Activated CD8-positive, alpha-beta T cell treated with anti-CD3 and anti-CD28 coated beads for 36 hours (primary cell): ENCODE measurements at regions not wholly inside any gene's neighbourhood (a gene's known extent, or its start where the extent isn't known, plus 50 kb on each side); places are given as distances from the start of the nearest gene placed in this dataset.

Experiments used
- ATAC-seq: fragments of 200-7000 bp; cut with Tn5 transposase; one replicate; pipeline ENCODE4 v1.10.0; 2021; ENCODE audit warnings: mild to moderate bottlenecking, moderate library complexity
- CTCF ChIA-PET: fragments of 350-600 bp; sonication (Branson Sonifier 250); formaldehyde crosslinking; loops from one replicate; lab custom pipeline; 2021; ENCODE audit warnings: antibody characterized with exemption; lab: Charles Lee
- POLR2A ChIA-PET: fragments of 350-600 bp; sonication (Branson Sonifier 250); formaldehyde crosslinking; loops from one replicate; lab custom pipeline; 2021; ENCODE audit warnings: antibody characterized with exemption; lab: Charles Lee
- DNase-seq: peaks from one replicate; pipeline ENCODE4 v3.0.0-alpha.2; 2020
- H3K27ac Mint-ChIP-seq: one replicate; pipeline ENCODE4 v1.8.0; 2021; ENCODE audit warnings: mild to moderate bottlenecking, mixed read lengths
- H3K27me3 Mint-ChIP-seq: one replicate; pipeline ENCODE4 v1.8.0; 2021; ENCODE audit warnings: mixed read lengths
- H3K36me3 Mint-ChIP-seq: one replicate; pipeline ENCODE4 v1.8.0; 2021; ENCODE audit warnings: low read depth, mixed read lengths
- H3K4me1 Mint-ChIP-seq: one replicate; pipeline ENCODE4 v1.8.0; 2021; ENCODE audit warnings: low read depth, mixed read lengths
- H3K4me3 Mint-ChIP-seq: one replicate; pipeline ENCODE4 v1.8.0; 2021; ENCODE audit warnings: mild to moderate bottlenecking, moderate library complexity, mixed read lengths
- H3K9me3 Mint-ChIP-seq: one replicate; pipeline ENCODE4 v1.8.0; 2021; ENCODE audit warnings: mixed read lengths
- intact Hi-C: fragments of 100-400 bp; cut with micrococcal nuclease; formaldehyde crosslinking; loops from one replicate; pipeline ENCODE4 v1.10.0; 2022
- TF ChIP-seq, protein P1 (sequence below): fragments of 200-600 bp; IDR thresholded peaks from one replicate; pipeline ENCODE4 v1.8.0; 2022; ENCODE audit warnings: antibody characterized with exemption, mild to moderate bottlenecking

DNA sequence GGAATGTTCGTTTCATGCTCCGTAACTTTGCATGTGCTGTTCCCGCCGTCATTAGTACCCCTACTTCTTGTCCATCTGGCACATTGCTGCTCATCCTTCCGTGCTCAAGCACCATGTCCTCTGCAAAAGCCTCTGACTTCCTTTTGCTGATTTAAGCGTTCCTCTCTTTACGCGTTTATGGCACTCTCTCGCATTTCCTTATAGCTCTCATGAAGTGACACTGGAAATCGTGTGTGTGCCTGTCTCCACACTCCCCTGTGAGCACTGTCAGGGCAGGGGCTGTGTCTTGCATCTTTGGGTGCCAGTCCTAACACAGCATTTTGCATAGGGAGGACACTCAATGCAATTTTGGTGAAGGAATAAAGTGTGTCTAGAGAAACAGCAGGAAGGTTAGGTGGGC is 210.6 kb upstream of the FAT1 start:
- Mint-ChIP-seq H3K9me3 (peaks cover 6% of the 10 kb centered on the region), H3K27ac (no peak overlapping the region), H3K4me3 (no peak overlapping the region), H3K4me1 (no peaks in the 10 kb centered on the region), H3K27me3 (no peaks in the 10 kb centered on the region), H3K36me3 (no peaks in the 10 kb centered on the region)
- CTCF ChIA-PET = no interaction called here
- TF ChIP-seq, protein P1, sequence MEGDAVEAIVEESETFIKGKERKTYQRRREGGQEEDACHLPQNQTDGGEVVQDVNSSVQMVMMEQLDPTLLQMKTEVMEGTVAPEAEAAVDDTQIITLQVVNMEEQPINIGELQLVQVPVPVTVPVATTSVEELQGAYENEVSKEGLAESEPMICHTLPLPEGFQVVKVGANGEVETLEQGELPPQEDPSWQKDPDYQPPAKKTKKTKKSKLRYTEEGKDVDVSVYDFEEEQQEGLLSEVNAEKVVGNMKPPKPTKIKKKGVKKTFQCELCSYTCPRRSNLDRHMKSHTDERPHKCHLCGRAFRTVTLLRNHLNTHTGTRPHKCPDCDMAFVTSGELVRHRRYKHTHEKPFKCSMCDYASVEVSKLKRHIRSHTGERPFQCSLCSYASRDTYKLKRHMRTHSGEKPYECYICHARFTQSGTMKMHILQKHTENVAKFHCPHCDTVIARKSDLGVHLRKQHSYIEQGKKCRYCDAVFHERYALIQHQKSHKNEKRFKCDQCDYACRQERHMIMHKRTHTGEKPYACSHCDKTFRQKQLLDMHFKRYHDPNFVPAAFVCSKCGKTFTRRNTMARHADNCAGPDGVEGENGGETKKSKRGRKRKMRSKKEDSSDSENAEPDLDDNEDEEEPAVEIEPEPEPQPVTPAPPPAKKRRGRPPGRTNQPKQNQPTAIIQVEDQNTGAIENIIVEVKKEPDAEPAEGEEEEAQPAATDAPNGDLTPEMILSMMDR = no peak
- POLR2A ChIA-PET = no interaction called here
- no peak for DNase-seq
- no peak for ATAC-seq
- intact Hi-C loops = no loop called here

DNA sequence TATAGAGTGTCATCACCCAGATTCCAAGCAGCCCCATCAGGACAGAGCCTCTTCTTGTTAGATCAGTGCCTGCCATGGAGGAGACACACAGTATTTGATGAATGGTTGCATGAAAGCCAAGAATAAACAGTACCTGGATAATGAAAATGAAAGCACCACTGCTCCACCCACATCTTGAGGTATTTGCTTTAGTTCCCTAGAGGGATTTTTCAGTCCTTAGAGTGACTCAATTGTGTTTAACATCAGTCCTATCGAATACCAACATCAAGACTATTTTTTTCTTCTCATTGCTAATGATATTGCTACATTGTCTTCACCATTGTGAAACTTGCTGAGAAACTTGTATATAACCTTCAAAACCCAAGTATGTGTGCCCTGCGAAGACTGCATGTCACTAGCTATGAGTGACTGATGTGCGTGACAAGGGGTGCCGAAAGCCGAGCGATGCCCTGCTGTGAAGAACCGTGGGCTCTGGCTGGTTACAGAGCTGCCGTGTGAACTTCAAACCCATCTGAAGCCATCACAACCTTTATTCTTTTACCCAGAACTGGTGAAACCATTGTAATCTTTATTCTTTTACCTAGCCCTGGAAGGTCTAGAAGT is 211.3 kb upstream of the FAT1 start:
- ChIA-PET CTCF (no interaction called here), POLR2A (no interaction called here)
- TF ChIP-seq, protein P1 = no peak
- Mint-ChIP-seq H3K9me3 (peaks cover 4% of the 10 kb centered on the region), H3K27me3 (no peaks in the 10 kb centered on the region), H3K36me3 (no peaks in the 10 kb centered on the region), H3K4me3 (no peak overlapping the region), H3K4me1 (no peaks in the 10 kb centered on the region), H3K27ac (no peak overlapping the region)
- DNase-seq (no peak), ATAC-seq (no peak)
- intact Hi-C loops = no loop called here

DNA sequence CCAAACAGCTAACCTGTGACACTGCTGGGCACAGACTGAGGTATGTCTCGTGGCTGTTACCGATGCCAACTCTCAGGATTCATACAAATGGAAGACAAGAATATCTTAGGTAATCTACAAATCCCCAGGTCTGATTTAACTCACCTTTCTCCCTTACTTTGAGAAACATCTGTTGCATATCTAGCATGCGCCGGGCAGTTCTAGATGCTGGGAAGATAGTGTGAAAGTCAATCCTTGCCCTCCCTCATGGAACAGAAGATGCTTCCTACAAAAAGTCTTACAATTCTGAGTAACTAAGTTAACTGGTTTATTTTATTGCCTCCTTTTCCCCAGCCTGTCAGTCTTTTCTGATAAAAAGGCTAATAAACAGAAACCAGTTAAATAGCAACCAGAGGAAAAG is 212.2 kb upstream of the FAT1 start:
- POLR2A ChIA-PET = no interaction called here
- Mint-ChIP-seq H3K4me3 (no peak overlapping the region), H3K9me3 (peaks cover 1% of the 10 kb centered on the region), H3K36me3 (no peaks in the 10 kb centered on the region), H3K4me1 (no peaks in the 10 kb centered on the region), H3K27me3 (no peaks in the 10 kb centered on the region), H3K27ac (no peak overlapping the region)
- intact Hi-C loops = no loop called here
- CTCF ChIA-PET = no interaction called here
- TF ChIP-seq, protein P1 = no peak
- ATAC-seq (no peak), DNase-seq (no peak)

DNA sequence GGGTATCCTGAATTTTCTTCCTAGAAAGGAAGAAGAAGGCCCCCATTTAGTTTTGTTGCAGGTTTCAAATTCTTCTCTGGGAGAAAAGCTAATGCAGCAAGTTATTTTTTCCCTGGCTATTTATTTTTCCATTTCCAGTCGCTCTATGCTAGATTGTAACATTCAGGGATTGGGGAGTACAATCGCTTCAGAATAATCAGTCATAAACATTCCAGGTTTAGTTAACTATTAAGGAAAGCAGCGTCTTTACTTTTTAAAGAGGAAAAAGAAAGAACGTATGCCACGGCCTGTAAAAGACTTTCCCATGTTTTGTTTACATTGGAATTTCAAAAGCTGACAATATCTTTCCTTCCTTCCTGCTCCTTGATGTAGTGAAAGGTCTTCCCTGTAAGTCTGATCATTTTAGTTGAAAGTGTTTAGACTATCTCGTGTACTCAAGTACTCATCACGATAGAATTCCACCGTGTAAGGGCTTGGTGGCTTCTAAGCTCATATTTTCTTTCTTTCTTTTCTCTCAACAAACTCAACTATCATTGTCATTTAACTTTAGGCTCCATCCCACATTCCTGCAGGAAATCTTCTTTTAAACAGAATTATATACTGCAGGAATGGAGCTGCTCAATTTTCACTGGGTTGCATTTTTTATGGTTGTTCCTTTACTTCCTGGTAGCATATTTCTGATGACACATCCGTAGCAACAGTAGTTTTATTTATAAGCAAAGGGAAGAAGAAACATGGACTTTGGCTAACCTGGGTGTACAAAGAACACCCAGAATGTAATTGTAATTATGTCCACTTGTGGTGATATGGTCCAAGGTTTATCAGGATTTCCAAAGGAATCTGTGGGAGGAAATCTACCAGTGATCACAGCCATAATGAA is 213.1 kb upstream of the FAT1 start:
- no peak for ATAC-seq
- peaks cover 1% of the 10 kb centered on the region for H3K9me3 Mint-ChIP-seq
- no peak for DNase-seq
- H3K27me3 Mint-ChIP-seq = no peaks in the 10 kb centered on the region
- ChIA-PET CTCF (no interaction called here), POLR2A (no interaction called here)
- intact Hi-C loops = no loop called here
- no peak overlapping the region for H3K4me3 Mint-ChIP-seq
- H3K4me1 Mint-ChIP-seq = no peaks in the 10 kb centered on the region
- H3K36me3 Mint-ChIP-seq = no peaks in the 10 kb centered on the region
- no peak overlapping the region for H3K27ac Mint-ChIP-seq
- TF ChIP-seq, protein P1 = no peak

GRCh38 chr4:186939226-186939625 is 215.6 kb upstream of the FAT1 start:
- POLR2A ChIA-PET = interaction anchor here (0.7 kb wide), 1 partner anchor 207 kb away, joined by 3 read pairs; no protein-coding TSS in a partner anchor
- Mint-ChIP-seq H3K9me3 (peaks cover 1% of the 10 kb centered on the region), H3K36me3 (no peaks in the 10 kb centered on the region), H3K4me1 (no peaks in the 10 kb centered on the region), H3K27me3 (no peaks in the 10 kb centered on the region), H3K4me3 (no peak overlapping the region), H3K27ac (no peak overlapping the region)
- intact Hi-C loops = no loop called here
- ATAC-seq (no peak), DNase-seq (no peak)
- TF ChIP-seq, protein P1 = no peak
- CTCF ChIA-PET = no interaction called here
